DOHH2 (cell line): ENCODE measurements at regions not wholly inside any gene's neighbourhood (a gene's known extent, or its start where the extent isn't known, plus 50 kb on each side); places are given as distances from the start of the nearest gene placed in this dataset.

ENCODE experiments used
- EZH2phosphoT487 ChIP-seq: fragments of 200-600 bp; sonication (generic); IDR thresholded peaks from 2 replicates; pipeline ENCODE4 v1.6.1; 2017; ENCODE audit warnings: borderline replicate concordance, mild to moderate bottlenecking, antibody characterized with exemption, low read length, moderate library complexity, mixed read lengths
- TF ChIP-seq, protein P1 (sequence below): fragments of 200-600 bp; sonication (generic); IDR thresholded peaks from one replicate; pipeline ENCODE4 v1.5.1; 2014; ENCODE audit warnings: antibody characterized with exemption, mild to moderate bottlenecking, low read depth, low read length; ENCODE audit not compliant: poor library complexity, severe bottlenecking

DNA sequence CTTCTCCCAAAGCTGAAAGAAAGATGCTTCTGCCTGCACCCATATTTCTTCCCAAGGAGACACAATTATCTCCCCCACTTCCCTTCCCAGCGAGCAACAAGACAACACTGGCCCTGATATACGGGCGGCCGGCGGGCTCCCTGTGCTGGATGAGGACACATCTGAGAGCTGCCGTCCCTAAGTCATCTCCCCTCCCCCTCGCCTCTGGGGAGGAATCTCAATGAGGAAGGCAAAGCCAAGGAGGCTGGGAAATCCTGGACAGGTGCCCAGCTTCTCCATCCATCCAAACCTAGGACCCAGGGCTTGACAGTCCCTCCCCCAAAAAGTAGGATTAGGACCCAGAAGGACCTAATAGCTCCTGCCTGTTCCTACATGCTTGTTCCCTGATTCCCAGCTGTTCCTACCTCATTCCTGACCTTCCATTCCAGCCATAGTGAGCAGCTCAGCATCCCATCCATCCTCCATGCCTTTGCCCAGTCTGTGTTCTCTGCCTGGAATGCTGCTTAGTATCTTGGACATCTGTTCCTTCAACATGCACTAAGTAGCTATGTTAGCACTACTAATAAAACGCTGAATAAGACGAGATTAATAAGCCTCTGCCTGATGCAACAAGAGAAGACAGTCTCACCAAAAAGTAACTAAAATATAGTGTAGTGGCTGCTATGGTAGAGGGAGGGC is 167.9 kb downstream of the CCT6B start:
- TF ChIP-seq, protein P1, sequence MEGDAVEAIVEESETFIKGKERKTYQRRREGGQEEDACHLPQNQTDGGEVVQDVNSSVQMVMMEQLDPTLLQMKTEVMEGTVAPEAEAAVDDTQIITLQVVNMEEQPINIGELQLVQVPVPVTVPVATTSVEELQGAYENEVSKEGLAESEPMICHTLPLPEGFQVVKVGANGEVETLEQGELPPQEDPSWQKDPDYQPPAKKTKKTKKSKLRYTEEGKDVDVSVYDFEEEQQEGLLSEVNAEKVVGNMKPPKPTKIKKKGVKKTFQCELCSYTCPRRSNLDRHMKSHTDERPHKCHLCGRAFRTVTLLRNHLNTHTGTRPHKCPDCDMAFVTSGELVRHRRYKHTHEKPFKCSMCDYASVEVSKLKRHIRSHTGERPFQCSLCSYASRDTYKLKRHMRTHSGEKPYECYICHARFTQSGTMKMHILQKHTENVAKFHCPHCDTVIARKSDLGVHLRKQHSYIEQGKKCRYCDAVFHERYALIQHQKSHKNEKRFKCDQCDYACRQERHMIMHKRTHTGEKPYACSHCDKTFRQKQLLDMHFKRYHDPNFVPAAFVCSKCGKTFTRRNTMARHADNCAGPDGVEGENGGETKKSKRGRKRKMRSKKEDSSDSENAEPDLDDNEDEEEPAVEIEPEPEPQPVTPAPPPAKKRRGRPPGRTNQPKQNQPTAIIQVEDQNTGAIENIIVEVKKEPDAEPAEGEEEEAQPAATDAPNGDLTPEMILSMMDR, result no peak
- TF ChIP-seq EZH2phosphoT487, result no peak
